GM23338 (cell line): ENCODE measurements at regions not wholly inside any gene's neighbourhood (a gene's known extent, or its start where the extent isn't known, plus 50 kb on each side); places are given as distances from the start of the nearest gene placed in this dataset.

Experiments used
- ATAC-seq: fragments of 200-7000 bp; cut with Tn5 transposase; 3 replicates; pipeline ENCODE4 v1.9.1; 2020
- DNase-seq: peaks from one replicate; pipeline ENCODE4 v3.0.0-alpha.2; 2015; ENCODE audit warnings: low spot score
- H2AFZ ChIP-seq: fragments of 200-600 bp; sonication (generic); 2 replicates; pipeline ENCODE4 v1.8.0; 2016; ENCODE audit warnings: antibody characterized with exemption, mild to moderate bottlenecking, moderate library complexity
- H3F3A ChIP-seq: fragments of 200-600 bp; sonication (generic); replicated peaks from 2 replicates; pipeline ENCODE4 v1.8.0; 2017; ENCODE audit warnings: antibody characterized with exemption, mixed run types, low read depth
- H3K27ac ChIP-seq: fragments of 200-600 bp; sonication (generic); 2 replicates; pipeline ENCODE4 v1.6.1; 2016; ENCODE audit warnings: low read depth
- H3K27me3 ChIP-seq: fragments of 200-600 bp; sonication (generic); 2 replicates; pipeline ENCODE4 v1.8.0; 2016; ENCODE audit warnings: mild to moderate bottlenecking, mixed run types, moderate library complexity; ENCODE audit not compliant: insufficient read depth
- H3K36me3 ChIP-seq: fragments of 200-600 bp; sonication (generic); 2 replicates; pipeline ENCODE4 v1.8.0; 2016; ENCODE audit warnings: mild to moderate bottlenecking; ENCODE audit not compliant: insufficient read depth
- H3K4me1 ChIP-seq: fragments of 200-600 bp; sonication (generic); 2 replicates; pipeline ENCODE4 v1.8.0; 2016; ENCODE audit warnings: mild to moderate bottlenecking, moderate library complexity; ENCODE audit not compliant: insufficient read depth
- H3K4me2 ChIP-seq: fragments of 200-600 bp; sonication (generic); 2 replicates; pipeline ENCODE4 v1.7.1; 2017; ENCODE audit warnings: mixed run types
- H3K4me3 ChIP-seq: fragments of 200-600 bp; sonication (generic); 2 replicates; pipeline ENCODE4 v1.6.1; 2016; ENCODE audit warnings: mixed run types
- H3K79me2 ChIP-seq: fragments of 200-600 bp; sonication (generic); replicated peaks from 2 replicates; pipeline ENCODE4 v1.8.0; 2017; ENCODE audit warnings: mild to moderate bottlenecking; ENCODE audit not compliant: insufficient read depth
- H3K9me2 ChIP-seq: fragments of 200-600 bp; sonication (generic); 2 replicates; pipeline ENCODE4 v1.8.0; 2017; ENCODE audit not compliant: insufficient read depth
- H4K20me1 ChIP-seq: fragments of 200-600 bp; sonication (generic); replicated peaks from 2 replicates; pipeline ENCODE4 v1.8.0; 2017; ENCODE audit warnings: mild to moderate bottlenecking; ENCODE audit not compliant: insufficient read depth
- H3K27ac Mint-ChIP-seq: 2 replicates; pipeline ENCODE4 v1.8.0; 2020; ENCODE audit warnings: inconsistent platforms, mild to moderate bottlenecking, moderate library complexity, mixed read lengths
- H3K27me3 Mint-ChIP-seq: 3 replicates; pipeline ENCODE4 v1.8.0; 2022; ENCODE audit warnings: low read depth, mild to moderate bottlenecking, moderate library complexity, mixed read lengths, inconsistent platforms; ENCODE audit not compliant: insufficient read depth, poor library complexity
- H3K36me3 Mint-ChIP-seq: 3 replicates; pipeline ENCODE4 v1.8.0; 2021; ENCODE audit warnings: low read depth, mild to moderate bottlenecking, inconsistent platforms, moderate library complexity, mixed read lengths
- H3K4me1 Mint-ChIP-seq: 3 replicates; pipeline ENCODE4 v1.8.0; 2020; ENCODE audit warnings: mild to moderate bottlenecking, inconsistent platforms, mixed read lengths
- H3K4me3 Mint-ChIP-seq: 3 replicates; pipeline ENCODE4 v1.8.0; 2021; ENCODE audit warnings: moderate library complexity, mild to moderate bottlenecking, inconsistent platforms, mixed read lengths
- H3K9me3 Mint-ChIP-seq: 3 replicates; pipeline ENCODE4 v1.8.0; 2020; ENCODE audit warnings: moderate library complexity, mild to moderate bottlenecking, inconsistent platforms, mixed read lengths
- CREB1 ChIP-seq: fragments of 250-450 bp; sonication (Bioruptor Pico); IDR thresholded peaks from 2 replicates; pipeline ENCODE4 v1.5.0; 2020; ENCODE audit warnings: low read depth, mild to moderate bottlenecking, moderate library complexity
- CTCF ChIP-seq, 2 experiments: fragments of 200-600 bp in 1 of 2; sonication (generic) in 1 of 2; conservative IDR thresholded peaks; 2 replicates each; pipeline versions ENCODE4 v1.5.1 to v1.6.1; 2016 to 2017; ENCODE audit warnings: antibody characterized with exemption in 2 of 2, low read depth in 2 of 2, mild to moderate bottlenecking in 2 of 2, moderate library complexity in 1 of 2
- EZH2 ChIP-seq: fragments of 200-600 bp; sonication (generic); IDR thresholded peaks from one replicate; pipeline ENCODE4 v1.8.0; 2017; ENCODE audit warnings: antibody characterized with exemption, mild to moderate bottlenecking, low read depth; ENCODE audit not compliant: unreplicated experiment
- EZH2phosphoT487 ChIP-seq: fragments of 200-600 bp; sonication (generic); IDR thresholded peaks from one replicate; pipeline ENCODE4 v1.8.1; 2018; ENCODE audit warnings: antibody characterized with exemption; ENCODE audit not compliant: unreplicated experiment
- NANOG ChIP-seq: IDR thresholded peaks from 2 replicates; pipeline ENCODE4 v1.6.1; 2016; ENCODE audit warnings: antibody characterized with exemption, borderline replicate concordance
- POLR2AphosphoS5 ChIP-seq: IDR thresholded peaks from 2 replicates; pipeline ENCODE4 v1.6.1; 2016; ENCODE audit warnings: antibody characterized with exemption, low read depth
- REST ChIP-seq: IDR thresholded peaks from one replicate; pipeline ENCODE4 v1.6.1; 2018; ENCODE audit warnings: antibody characterized with exemption; ENCODE audit not compliant: unreplicated experiment
- STAT1 ChIP-seq: IDR thresholded peaks from one replicate; pipeline ENCODE4 v1.6.1; 2016; ENCODE audit warnings: antibody characterized with exemption; ENCODE audit not compliant: unreplicated experiment
- ZNF114 ChIP-seq: fragments of 250-450 bp; sonication (Bioruptor Pico); IDR thresholded peaks from 2 replicates; pipeline ENCODE4 v1.5.0; 2020; ENCODE audit warnings: mild to moderate bottlenecking, moderate library complexity
- ZNF331 ChIP-seq: fragments of 250-450 bp; sonication (Bioruptor Pico); IDR thresholded peaks from 2 replicates; pipeline ENCODE4 v1.5.0; 2020; ENCODE audit warnings: low read depth, mild to moderate bottlenecking, moderate library complexity
- TF ChIP-seq, protein P1 (sequence below): IDR thresholded peaks from 2 replicates; pipeline ENCODE4 v1.6.1; 2016; ENCODE audit warnings: antibody characterized with exemption

GRCh38 chr5:104774372-104774771, 1211.8 kb upstream of the NUDT12 start (continued):
- TF ChIP-seq REST (no peak), ZNF331 (no peak), STAT1 (no peak), NANOG (no peak), CREB1 (CRISPR knock-in tag) (no peak), EZH2phosphoT487 (no peak), CTCF (conservative IDR thresholded peaks at IDR 0.05; ENCODE audit: low read depth in 2 of 2) (no peak)
- TF ChIP-seq, protein P1, sequence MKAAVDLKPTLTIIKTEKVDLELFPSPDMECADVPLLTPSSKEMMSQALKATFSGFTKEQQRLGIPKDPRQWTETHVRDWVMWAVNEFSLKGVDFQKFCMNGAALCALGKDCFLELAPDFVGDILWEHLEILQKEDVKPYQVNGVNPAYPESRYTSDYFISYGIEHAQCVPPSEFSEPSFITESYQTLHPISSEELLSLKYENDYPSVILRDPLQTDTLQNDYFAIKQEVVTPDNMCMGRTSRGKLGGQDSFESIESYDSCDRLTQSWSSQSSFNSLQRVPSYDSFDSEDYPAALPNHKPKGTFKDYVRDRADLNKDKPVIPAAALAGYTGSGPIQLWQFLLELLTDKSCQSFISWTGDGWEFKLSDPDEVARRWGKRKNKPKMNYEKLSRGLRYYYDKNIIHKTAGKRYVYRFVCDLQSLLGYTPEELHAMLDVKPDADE = no peak

DNA sequence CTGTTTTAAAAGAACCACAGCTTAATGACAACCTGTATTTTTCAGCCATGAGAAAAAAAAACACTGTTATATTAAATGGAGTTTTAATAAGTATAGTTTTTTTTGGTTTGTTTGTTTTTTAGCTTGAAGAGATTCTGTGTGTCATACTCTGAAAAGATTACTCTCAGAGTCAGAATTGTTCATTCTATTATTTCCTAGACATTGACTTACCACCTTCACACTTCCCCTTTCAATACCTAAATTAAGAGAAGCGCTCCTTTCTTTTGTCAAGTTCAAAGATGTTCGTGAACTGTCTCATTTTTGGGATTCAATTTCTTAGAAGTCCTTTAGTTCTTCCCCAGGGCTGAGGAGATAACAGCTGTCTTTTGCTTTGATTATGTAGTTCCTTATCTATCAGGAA, 1201.6 kb upstream of the NUDT12 start:
- Histone ChIP-seq H3K4me3 (no peak overlapping the region), H2AFZ (no peak overlapping the region), H3F3A (no peaks in the 10 kb centered on the region), H3K4me2 (no peak overlapping the region), H3K4me1 (no peaks in the 10 kb centered on the region), H3K27me3 (no peaks in the 10 kb centered on the region), H3K36me3 (no peaks in the 10 kb centered on the region), H3K9me2 (no peaks in the 10 kb centered on the region), H3K27ac (no peak overlapping the region), H3K79me2 (no peaks in the 10 kb centered on the region), H4K20me1 (no peaks in the 10 kb centered on the region)
- H3K27me3 Mint-ChIP-seq = no peaks in the 10 kb centered on the region
- H3K4me1 Mint-ChIP-seq = no peaks in the 10 kb centered on the region
- H3K9me3 Mint-ChIP-seq = no peaks in the 10 kb centered on the region; the same call in 2 of the 3 replicates
- peaks cover 5% of the 10 kb centered on the region; the same call in 1 of the 3 replicates for H3K36me3 Mint-ChIP-seq
- ATAC-seq (no peak), DNase-seq (no peak)
- no peak overlapping the region for H3K27ac Mint-ChIP-seq
- no peak overlapping the region for H3K4me3 Mint-ChIP-seq
- no peak for TF ChIP-seq CREB1 (CRISPR knock-in tag)
- no peak for TF ChIP-seq EZH2
- TF ChIP-seq ZNF114 (CRISPR knock-in tag) = no peak
- TF ChIP-seq CTCF (conservative IDR thresholded peaks at IDR 0.05; ENCODE audit: low read depth in 2 of 2) = no peak
- no peak for TF ChIP-seq REST
- no peak for TF ChIP-seq ZNF331
- no peak for TF ChIP-seq STAT1
- no peak for TF ChIP-seq POLR2AphosphoS5
- TF ChIP-seq, protein P1 = no peak
